ENCODE measurements at regions not wholly inside any gene's neighbourhood (a gene's known extent, or its start where the extent isn't known, plus 50 kb on each side); places are given as distances from the start of the nearest gene placed in this dataset.

DNA sequence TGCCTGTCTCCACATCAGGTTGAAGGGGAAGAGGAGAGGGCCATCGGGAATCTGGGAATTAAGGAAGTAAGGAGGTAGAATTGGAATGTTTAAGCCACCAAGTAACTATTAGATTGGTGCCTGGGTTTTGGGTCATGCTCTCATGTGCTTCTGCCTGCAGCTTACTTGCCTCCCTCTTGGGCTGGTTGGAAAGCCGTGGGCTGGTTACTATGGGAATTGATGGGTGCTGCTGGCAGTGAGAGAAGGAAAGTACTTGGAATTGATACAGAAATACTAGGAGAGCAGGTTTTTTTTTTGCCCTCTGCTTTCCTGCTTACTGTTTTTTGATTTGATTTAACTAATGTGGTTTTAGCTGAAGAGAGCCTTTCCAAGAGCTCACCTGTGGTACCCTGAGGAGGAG is 493.5 kb upstream of the RGS6 start:
- DNase-seq (peak in 1 of 5 donors; percentile 26), FAIRE-seq (no peak)
- TF ChIP-seq, protein P1, sequence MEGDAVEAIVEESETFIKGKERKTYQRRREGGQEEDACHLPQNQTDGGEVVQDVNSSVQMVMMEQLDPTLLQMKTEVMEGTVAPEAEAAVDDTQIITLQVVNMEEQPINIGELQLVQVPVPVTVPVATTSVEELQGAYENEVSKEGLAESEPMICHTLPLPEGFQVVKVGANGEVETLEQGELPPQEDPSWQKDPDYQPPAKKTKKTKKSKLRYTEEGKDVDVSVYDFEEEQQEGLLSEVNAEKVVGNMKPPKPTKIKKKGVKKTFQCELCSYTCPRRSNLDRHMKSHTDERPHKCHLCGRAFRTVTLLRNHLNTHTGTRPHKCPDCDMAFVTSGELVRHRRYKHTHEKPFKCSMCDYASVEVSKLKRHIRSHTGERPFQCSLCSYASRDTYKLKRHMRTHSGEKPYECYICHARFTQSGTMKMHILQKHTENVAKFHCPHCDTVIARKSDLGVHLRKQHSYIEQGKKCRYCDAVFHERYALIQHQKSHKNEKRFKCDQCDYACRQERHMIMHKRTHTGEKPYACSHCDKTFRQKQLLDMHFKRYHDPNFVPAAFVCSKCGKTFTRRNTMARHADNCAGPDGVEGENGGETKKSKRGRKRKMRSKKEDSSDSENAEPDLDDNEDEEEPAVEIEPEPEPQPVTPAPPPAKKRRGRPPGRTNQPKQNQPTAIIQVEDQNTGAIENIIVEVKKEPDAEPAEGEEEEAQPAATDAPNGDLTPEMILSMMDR (IDR thresholded peaks at IDR 0.05; ENCODE audit: borderline replicate concordance, extremely low read depth, insufficient read depth): no peak
- H3K27ac ChIP-seq (ENCODE audit: low read depth in 2 of 2, low read length in 2 of 2): no peak overlapping the region
- no peak overlapping the region for H3K4me3 ChIP-seq (ENCODE audit: low read length in 3 of 3)
- no peaks in the 10 kb centered on the region for H3K36me3 ChIP-seq (ENCODE audit: control insufficient read depth in 2 of 3, insufficient read depth in 3 of 3, low read length in 3 of 3)
- no peak overlapping the region for H3K9ac ChIP-seq (ENCODE audit: low read length in 3 of 3)
- peaks cover 0 to 4% (median 3%) of the 10 kb centered on the region in 3 donors for H3K4me1 ChIP-seq (ENCODE audit: control insufficient read depth in 2 of 3, insufficient read depth in 2 of 3, low read depth in 1 of 3, low read length in 3 of 3)
- H3K27me3 ChIP-seq (ENCODE audit: control insufficient read depth, insufficient read depth, low read length): no peaks in the 10 kb centered on the region
- H3K9me3 ChIP-seq (ENCODE audit: control insufficient read depth in 2 of 3, insufficient read depth in 1 of 3, low read length in 3 of 3): no peaks in the 10 kb centered on the region
- intact Hi-C loops (cut with DNase I): no loop called here

DNA sequence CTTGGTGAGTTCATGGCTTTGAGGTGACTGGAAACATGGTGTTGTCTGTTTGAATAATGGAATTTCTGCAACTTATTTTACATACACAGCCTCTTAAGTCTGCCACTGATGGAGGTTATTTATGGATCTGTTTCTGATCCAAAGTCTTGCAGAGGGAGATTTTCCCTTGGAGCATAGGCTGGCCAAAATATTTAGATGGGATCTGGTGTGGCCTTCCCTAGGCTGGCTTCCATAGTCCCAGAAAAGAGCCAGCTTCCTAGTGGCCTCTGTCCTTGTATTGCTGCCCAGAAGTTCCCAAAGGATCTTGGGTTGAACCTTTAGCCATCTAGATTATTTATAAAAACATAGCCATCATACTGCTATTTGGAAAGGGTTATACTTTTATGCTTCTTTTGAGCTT is 491.1 kb upstream of the RGS6 start:
- intact Hi-C loops (cut with DNase I): no loop called here
- FAIRE-seq: no peak

DNA sequence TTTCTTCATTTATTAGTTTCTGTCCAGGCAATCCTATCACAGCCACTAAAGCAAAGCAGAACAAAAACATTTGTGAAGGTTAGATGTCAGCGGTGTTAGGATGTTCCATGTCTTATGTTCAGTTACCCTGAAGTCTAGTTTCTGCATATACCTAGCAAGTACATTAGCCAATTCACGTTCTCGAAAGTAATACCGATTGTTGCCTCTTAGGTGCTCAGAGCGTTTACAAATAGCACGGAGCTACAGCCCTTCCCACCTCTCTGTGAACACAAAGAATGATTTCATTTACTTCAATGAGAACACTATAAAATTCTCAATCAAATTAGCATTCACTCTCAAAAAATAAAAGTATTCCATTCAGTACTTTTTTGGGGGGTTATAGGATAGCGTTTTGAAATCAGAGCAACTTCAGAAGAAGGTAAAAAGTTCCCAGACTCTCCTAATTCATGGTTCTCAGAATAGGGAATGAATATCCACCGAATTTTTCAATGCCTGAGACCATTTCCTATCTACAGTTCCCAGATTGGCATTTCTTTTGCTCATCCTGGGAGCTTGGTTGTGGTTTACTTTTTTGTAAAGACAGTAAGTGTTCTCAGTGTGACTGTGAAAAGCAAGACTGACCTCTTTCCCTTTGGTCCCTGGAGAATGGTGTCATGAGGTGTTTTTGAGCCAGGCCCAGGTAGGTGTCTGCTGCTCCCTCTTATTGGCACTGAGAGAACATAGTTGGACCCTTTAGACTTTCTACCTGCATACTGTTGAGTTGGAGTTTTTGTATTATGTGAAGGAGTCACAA is 488.0 kb upstream of the RGS6 start:
- FAIRE-seq (no peak), DNase-seq (no peak)
- no peak overlapping the region for H3K4me3 ChIP-seq (ENCODE audit: low read length in 3 of 3)
- H3K36me3 ChIP-seq (ENCODE audit: control insufficient read depth in 2 of 3, insufficient read depth in 3 of 3, low read length in 3 of 3): no peaks in the 10 kb centered on the region
- H3K27me3 ChIP-seq (ENCODE audit: control insufficient read depth, insufficient read depth, low read length): no peaks in the 10 kb centered on the region
- intact Hi-C loops (cut with DNase I): no loop called here
- H3K27ac ChIP-seq (ENCODE audit: low read depth in 2 of 2, low read length in 2 of 2): no peak overlapping the region
- no peaks in the 10 kb centered on the region for H3K9me3 ChIP-seq (ENCODE audit: control insufficient read depth in 2 of 3, insufficient read depth in 1 of 3, low read length in 3 of 3)
- H3K9ac ChIP-seq (ENCODE audit: low read length in 3 of 3): no peak overlapping the region
- H3K4me1 ChIP-seq (ENCODE audit: control insufficient read depth in 2 of 3, insufficient read depth in 2 of 3, low read depth in 1 of 3, low read length in 3 of 3): peaks cover 0 to under 1% (median 0%) of the 10 kb centered on the region in 3 donors
- TF ChIP-seq, protein P1 (IDR thresholded peaks at IDR 0.05; ENCODE audit: borderline replicate concordance, extremely low read depth, insufficient read depth): no peak

More for the DNA sequence above, 491.1 kb upstream of the RGS6 start:
- Histone ChIP-seq H3K27ac (ENCODE audit: low read depth in 2 of 2, low read length in 2 of 2) (no peak overlapping the region), H3K9me3 (ENCODE audit: control insufficient read depth in 2 of 3, insufficient read depth in 1 of 3, low read length in 3 of 3) (no peaks in the 10 kb centered on the region), H3K9ac (ENCODE audit: low read length in 3 of 3) (no peak overlapping the region), H3K27me3 (ENCODE audit: control insufficient read depth, insufficient read depth, low read length) (no peaks in the 10 kb centered on the region), H3K4me3 (ENCODE audit: low read length in 3 of 3) (no peak overlapping the region), H3K36me3 (ENCODE audit: control insufficient read depth in 2 of 3, insufficient read depth in 3 of 3, low read length in 3 of 3) (no peaks in the 10 kb centered on the region), H3K4me1 (ENCODE audit: control insufficient read depth in 2 of 3, insufficient read depth in 2 of 3, low read depth in 1 of 3, low read length in 3 of 3) (peaks cover 0 to 4% (median 3%) of the 10 kb centered on the region in 3 donors)
- TF ChIP-seq, protein P1 (IDR thresholded peaks at IDR 0.05; ENCODE audit: borderline replicate concordance, extremely low read depth, insufficient read depth): no peak
- no peak for DNase-seq

Data from kidney (tissue), 13 donors.